ENCODE measurements at regions not wholly inside any gene's neighbourhood (a gene's known extent, or its start where the extent isn't known, plus 50 kb on each side); places are given as distances from the start of the nearest gene placed in this dataset.

DNA sequence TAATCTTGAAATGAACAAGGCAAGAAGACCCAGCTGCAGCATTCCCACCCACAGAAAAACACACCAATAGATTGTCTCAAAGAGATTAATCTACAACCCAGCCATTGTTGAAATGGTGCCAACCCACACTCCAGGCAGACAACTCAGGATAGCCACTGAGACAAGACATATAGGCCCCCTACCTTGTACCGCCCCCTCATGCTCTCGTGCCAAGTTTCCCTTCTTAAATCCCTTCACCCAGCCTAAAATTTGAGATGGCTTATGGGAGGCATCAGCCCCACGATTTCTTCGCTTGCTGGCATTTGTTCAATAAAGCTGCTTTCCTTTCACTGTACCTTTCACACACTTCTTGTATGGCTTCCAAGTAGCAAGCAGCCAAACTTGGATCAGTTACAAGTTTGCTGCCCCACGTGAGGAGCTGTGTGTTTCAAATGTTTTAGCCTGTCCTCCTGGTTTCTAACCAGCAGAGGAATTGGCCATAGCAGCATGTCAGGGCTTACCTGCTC lies 1754.1 kb downstream of the C4orf33 start:
- ChIA-PET CTCF (interaction anchor here (1.0 kb wide), 1 partner anchor 32 kb away, joined by 3 read pairs; no protein-coding TSS in a partner anchor), POLR2A (no interaction called here)
- TF ChIP-seq, protein P1, sequence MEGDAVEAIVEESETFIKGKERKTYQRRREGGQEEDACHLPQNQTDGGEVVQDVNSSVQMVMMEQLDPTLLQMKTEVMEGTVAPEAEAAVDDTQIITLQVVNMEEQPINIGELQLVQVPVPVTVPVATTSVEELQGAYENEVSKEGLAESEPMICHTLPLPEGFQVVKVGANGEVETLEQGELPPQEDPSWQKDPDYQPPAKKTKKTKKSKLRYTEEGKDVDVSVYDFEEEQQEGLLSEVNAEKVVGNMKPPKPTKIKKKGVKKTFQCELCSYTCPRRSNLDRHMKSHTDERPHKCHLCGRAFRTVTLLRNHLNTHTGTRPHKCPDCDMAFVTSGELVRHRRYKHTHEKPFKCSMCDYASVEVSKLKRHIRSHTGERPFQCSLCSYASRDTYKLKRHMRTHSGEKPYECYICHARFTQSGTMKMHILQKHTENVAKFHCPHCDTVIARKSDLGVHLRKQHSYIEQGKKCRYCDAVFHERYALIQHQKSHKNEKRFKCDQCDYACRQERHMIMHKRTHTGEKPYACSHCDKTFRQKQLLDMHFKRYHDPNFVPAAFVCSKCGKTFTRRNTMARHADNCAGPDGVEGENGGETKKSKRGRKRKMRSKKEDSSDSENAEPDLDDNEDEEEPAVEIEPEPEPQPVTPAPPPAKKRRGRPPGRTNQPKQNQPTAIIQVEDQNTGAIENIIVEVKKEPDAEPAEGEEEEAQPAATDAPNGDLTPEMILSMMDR (IDR thresholded peaks at IDR 0.05; ENCODE audit: control extremely low read depth, extremely low read depth, low read depth, missing control alignments), result no peak
- no peak for DNase-seq (ENCODE audit: extremely low spot score)

DNA sequence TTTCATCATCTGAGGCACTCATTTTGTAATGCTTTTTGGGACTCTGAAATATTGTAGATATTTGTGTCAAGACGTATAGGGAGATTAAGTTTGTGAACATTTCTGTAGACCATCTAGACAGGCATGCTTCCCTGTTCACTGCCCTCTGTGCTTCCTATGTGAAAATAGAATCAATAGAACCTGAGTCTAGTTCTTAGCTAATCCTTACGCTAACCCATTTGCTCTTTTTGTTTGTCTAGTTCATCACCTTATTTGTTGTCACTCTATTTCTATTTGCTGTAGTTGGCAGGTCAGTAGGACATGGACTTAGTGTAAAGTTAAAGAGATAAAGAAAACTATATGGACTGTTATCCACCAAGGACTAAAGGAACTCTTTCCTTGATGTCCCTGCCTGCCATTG lies 1755.2 kb downstream of the C4orf33 start:
- CTCF ChIA-PET, result no interaction called here
- no peak for DNase-seq (ENCODE audit: extremely low spot score)

DNA sequence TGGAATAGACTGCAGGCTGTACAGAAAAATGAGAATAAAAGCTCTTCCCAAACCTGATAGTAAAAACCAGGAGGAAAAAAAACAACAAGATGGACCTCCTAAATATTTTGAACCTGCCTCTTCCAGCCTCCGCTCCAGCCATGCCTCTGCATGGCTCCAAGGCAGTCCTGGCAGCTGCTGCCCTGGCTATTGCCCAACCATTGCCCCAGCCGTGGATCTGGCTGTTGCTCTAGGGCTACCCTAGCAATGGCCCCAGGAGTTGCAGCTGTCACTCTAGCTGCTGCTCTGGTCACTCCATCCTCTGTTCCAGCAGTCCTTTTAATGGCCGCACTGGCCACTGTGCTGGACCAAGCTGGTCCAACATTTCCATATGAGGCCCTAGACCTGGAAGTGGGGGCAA lies 1756.0 kb downstream of the C4orf33 start:
- DNase-seq (ENCODE audit: extremely low spot score), result no peak
- TF ChIP-seq, protein P1 (IDR thresholded peaks at IDR 0.05; ENCODE audit: control extremely low read depth, extremely low read depth, low read depth, missing control alignments), result no peak
- POLR2A ChIA-PET, result no interaction called here
- CTCF ChIA-PET, result interaction anchor here (1.1 to 1.4 kb wide), 2 partner anchors 18 to 31 kb away, joined by 3 read pairs; no protein-coding TSS in a partner anchor

More for the DNA sequence above, 1755.2 kb downstream of the C4orf33 start:
- POLR2A ChIA-PET, result no interaction called here
- TF ChIP-seq, protein P1 (IDR thresholded peaks at IDR 0.05; ENCODE audit: control extremely low read depth, extremely low read depth, low read depth, missing control alignments), result no peak

DNA sequence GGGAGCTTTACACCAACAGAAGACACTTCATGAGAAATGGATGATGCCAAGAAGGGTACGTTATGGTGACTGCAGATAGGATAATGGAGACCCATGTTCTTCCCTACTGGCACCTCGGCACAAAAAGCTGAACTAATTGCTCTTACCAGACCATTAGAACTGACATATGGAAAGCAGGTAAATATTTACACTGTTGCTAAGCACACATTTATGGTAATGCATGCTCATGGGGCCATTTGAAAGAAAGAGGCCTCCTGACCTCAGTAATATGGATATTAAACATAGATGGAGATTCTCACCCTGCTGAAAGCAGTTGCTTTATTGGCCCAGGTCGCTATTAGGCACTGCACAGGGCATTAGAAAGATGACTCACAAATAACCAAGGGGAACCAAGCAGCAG lies 1759.6 kb downstream of the C4orf33 start:
- TF ChIP-seq, protein P1 (IDR thresholded peaks at IDR 0.05; ENCODE audit: control extremely low read depth, extremely low read depth, low read depth, missing control alignments), result no peak
- POLR2A ChIA-PET, result no interaction called here
- CTCF ChIA-PET, result interaction anchor here (1.9 kb wide), 1 partner anchor 10 kb away, joined by 4 read pairs; no protein-coding TSS in a partner anchor
- DNase-seq (ENCODE audit: extremely low spot score), result no peak

DNA sequence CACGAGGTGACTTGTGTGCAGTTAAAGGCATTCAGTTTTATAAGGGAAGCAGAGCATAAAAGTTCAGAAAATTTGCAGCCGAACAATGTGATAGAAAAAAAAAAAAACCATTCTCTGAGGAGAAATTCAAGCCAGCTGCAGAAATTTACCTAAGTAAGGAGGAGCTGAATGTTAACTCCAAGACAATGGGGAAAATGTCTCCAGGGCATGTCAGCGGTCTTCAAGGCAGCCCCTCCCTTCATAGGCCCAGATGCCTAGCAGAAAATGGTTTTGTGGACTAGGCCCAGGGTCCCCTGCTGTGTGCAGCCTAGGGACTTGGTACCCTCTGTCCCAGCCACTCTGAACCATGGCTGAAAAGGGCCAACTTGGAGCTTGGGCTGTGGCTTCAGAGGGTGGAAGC lies 1764.0 kb downstream of the C4orf33 start:
- ChIA-PET CTCF (interaction anchor here (0.8 kb wide), 1 partner anchor 27 kb away, joined by 3 read pairs; no protein-coding TSS in a partner anchor), POLR2A (no interaction called here)
- no peak for DNase-seq (ENCODE audit: extremely low spot score)
- TF ChIP-seq, protein P1 (IDR thresholded peaks at IDR 0.05; ENCODE audit: control extremely low read depth, extremely low read depth, low read depth, missing control alignments), result no peak

DNA sequence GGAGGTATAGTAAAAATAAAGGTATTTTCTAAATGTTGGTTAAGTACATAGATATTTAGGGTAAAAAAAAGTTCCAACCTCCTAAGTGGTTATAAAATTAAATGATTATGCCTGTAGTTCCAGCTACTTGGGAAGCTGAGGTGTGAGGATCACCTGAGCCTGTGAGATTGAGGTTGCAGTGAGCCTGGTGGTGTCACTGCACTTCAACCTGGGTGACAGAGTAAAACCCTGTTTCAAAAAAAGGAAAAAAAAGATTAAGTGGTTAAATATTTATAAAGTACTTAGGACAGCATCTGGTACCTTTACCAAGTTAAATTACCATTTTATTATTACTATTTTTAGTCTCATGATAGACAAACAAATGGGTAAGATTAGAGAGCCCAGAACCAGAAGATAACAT lies 1801.0 kb downstream of the C4orf33 start:
- no peak for DNase-seq (ENCODE audit: extremely low spot score)
- TF ChIP-seq, protein P1 (IDR thresholded peaks at IDR 0.05; ENCODE audit: control extremely low read depth, extremely low read depth, low read depth, missing control alignments), result no peak
- ChIA-PET POLR2A (no interaction called here), CTCF (no interaction called here)

Measured in GM10248 (cell line).